Activated CD4-positive, alpha-beta memory T cell treated with anti-CD3 and anti-CD28 coated beads for 36 hours (primary cell): ENCODE measurements at regions not wholly inside any gene's neighbourhood (a gene's known extent, or its start where the extent isn't known, plus 50 kb on each side); places are given as distances from the start of the nearest gene placed in this dataset.
"Not testable (repeated sequence)": the region's sequence is repeated elsewhere in the genome, so short reads cannot be mapped to it uniquely, and the experiment has no call there.

Experiments
- CTCF ChIA-PET: fragments of 350-600 bp; sonication (Branson Sonifier 250); formaldehyde crosslinking; loops from one replicate; lab custom pipeline; 2021; ENCODE audit warnings: antibody characterized with exemption, inconsistent platforms; lab: Charles Lee
- POLR2A ChIA-PET: fragments of 350-600 bp; sonication (Branson Sonifier 250); formaldehyde crosslinking; loops from one replicate; lab custom pipeline; 2021; ENCODE audit warnings: antibody characterized with exemption; lab: Charles Lee
- DNase-seq: peaks from one replicate; pipeline ENCODE4 v3.0.0-alpha.2; 2020
- H3K27ac Mint-ChIP-seq: one replicate; pipeline ENCODE4 v1.8.0; 2021; ENCODE audit warnings: mixed read lengths
- H3K27me3 Mint-ChIP-seq: one replicate; pipeline ENCODE4 v1.8.0; 2021; ENCODE audit warnings: mixed read lengths
- H3K36me3 Mint-ChIP-seq: one replicate; pipeline ENCODE4 v1.8.0; 2021; ENCODE audit warnings: mixed read lengths
- H3K4me1 Mint-ChIP-seq: one replicate; pipeline ENCODE4 v1.8.0; 2021; ENCODE audit warnings: low read depth, mixed read lengths
- H3K4me3 Mint-ChIP-seq: one replicate; pipeline ENCODE4 v1.8.0; 2021; ENCODE audit warnings: mild to moderate bottlenecking, mixed read lengths
- H3K9me3 Mint-ChIP-seq: one replicate; pipeline ENCODE4 v1.8.0; 2021; ENCODE audit warnings: mixed read lengths
- intact Hi-C: fragments of 100-400 bp; cut with micrococcal nuclease; formaldehyde crosslinking; loops from one replicate; pipeline ENCODE4 v1.15.1; 2023

DNA sequence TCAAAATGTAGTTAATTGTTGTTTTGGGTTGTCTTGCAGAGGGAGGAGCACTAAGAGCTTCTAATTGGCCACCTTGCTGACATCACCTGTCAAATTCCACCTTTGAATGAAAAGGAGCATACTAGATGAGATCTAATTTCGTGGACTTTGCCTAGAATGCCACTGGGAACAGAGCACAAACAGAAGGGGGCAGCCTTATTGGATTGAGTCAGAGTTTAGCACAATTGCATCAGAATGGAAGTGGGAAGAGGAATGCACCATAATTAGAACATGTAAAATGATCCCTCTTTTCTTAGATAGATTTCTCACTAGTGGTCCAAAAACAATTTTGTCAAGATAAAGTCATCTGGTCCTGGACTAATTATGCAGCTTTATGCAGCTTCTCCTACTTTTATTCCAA, 1552.2 kb downstream of the PCDH9 start:
- ChIA-PET POLR2A (no interaction called here), CTCF (no interaction called here)
- intact Hi-C loops = no loop called here
- Mint-ChIP-seq H3K27me3 (no peaks in the 10 kb centered on the region), H3K4me1 (no peaks in the 10 kb centered on the region), H3K9me3 (peaks cover 15% of the 10 kb centered on the region), H3K36me3 (no peaks in the 10 kb centered on the region), H3K27ac (no peak overlapping the region), H3K4me3 (no peak overlapping the region)
- no peak for DNase-seq

GRCh38 chr13:65675383-65675782, 1554.8 kb downstream of the PCDH9 start:
- H3K27me3 Mint-ChIP-seq, H3K27ac Mint-ChIP-seq, H3K36me3 Mint-ChIP-seq, DNase-seq, H3K4me1 Mint-ChIP-seq, POLR2A ChIA-PET, CTCF ChIA-PET, H3K4me3 Mint-ChIP-seq, intact Hi-C loops: not testable (repeated sequence)
- peaks cover 39% of the 10 kb centered on the region for H3K9me3 Mint-ChIP-seq

DNA sequence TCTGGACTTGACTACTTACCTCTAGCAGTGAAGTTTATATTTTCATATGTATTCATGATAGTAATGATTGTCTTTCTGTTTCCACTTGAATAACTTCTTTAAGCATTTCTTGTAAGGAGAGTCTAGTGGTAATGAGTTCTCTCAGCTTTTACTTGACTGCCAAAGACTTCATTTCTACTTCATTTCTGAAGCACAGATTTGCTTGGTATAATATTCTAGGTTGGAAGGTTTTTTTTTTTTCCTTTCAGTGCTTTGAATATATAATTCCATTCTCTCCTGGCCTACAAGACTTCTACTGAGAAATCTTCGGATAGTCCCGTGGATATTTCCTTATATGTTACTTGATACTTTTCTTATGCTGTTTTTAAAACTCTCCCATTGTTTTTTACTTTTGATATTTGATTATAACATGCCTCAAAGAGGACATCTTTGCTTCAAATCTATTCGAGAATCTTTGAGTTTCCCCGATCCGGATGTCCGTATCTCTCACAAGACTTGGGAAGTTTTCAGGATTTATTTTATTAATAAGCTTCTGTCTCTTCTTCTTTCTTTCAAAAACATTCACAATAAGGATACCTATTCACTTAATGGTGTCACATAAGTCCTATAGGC, 1560.0 kb downstream of the PCDH9 start:
- ChIA-PET POLR2A (no interaction called here), CTCF (no interaction called here)
- intact Hi-C loops = no loop called here
- DNase-seq = no peak
- H3K9me3 Mint-ChIP-seq = peaks cover 39% of the 10 kb centered on the region
- H3K27ac Mint-ChIP-seq = no peak overlapping the region
- H3K36me3 Mint-ChIP-seq = no peaks in the 10 kb centered on the region
- H3K4me1 Mint-ChIP-seq = no peaks in the 10 kb centered on the region
- H3K4me3 Mint-ChIP-seq = no peak overlapping the region
- H3K27me3 Mint-ChIP-seq = no peaks in the 10 kb centered on the region

DNA sequence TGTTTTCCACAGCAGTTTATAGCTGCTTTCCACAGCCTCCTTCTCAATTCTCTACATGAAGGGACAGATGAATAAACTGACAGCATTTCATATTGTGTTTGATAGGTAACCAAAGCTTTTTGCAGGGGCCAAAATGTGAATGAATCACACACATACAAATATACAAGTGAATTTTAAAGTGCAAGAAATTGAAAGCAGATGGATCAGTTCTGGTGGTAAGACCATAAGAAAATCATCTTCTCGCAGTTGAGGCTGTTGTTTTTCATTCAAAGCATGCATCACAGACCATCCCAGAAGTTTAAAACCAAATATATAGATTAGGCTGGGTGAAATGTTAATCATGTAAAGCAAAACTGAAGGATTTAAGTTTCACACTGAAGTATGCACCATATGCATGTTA, 1569.4 kb downstream of the PCDH9 start:
- no peak for DNase-seq
- Mint-ChIP-seq H3K27me3 (no peaks in the 10 kb centered on the region), H3K27ac (no peak overlapping the region), H3K4me3 (no peak overlapping the region), H3K4me1 (no peaks in the 10 kb centered on the region), H3K36me3 (no peaks in the 10 kb centered on the region), H3K9me3 (peaks cover 9% of the 10 kb centered on the region)
- CTCF ChIA-PET = no interaction called here
- POLR2A ChIA-PET = no interaction called here
- intact Hi-C loops = no loop called here

GRCh38 chr13:65656740-65657329, 1573.3 kb downstream of the PCDH9 start:
- intact Hi-C loops = no loop called here
- H3K36me3 Mint-ChIP-seq = no peaks in the 10 kb centered on the region
- no peaks in the 10 kb centered on the region for H3K27me3 Mint-ChIP-seq
- DNase-seq = no peak
- H3K4me1 Mint-ChIP-seq = no peaks in the 10 kb centered on the region
- no peak overlapping the region for H3K4me3 Mint-ChIP-seq
- ChIA-PET CTCF (no interaction called here), POLR2A (no interaction called here)
- H3K27ac Mint-ChIP-seq = no peak overlapping the region
- no peaks in the 10 kb centered on the region for H3K9me3 Mint-ChIP-seq

GRCh38 chr13:65653613-65654012, 1576.5 kb downstream of the PCDH9 start:
- intact Hi-C loops = no loop called here
- Mint-ChIP-seq H3K27me3 (no peaks in the 10 kb centered on the region), H3K27ac (no peak overlapping the region), H3K36me3 (no peaks in the 10 kb centered on the region), H3K4me3 (no peak overlapping the region), H3K9me3 (no peaks in the 10 kb centered on the region), H3K4me1 (no peaks in the 10 kb centered on the region)
- POLR2A ChIA-PET = no interaction called here
- CTCF ChIA-PET = no interaction called here
- DNase-seq = no peak

DNA sequence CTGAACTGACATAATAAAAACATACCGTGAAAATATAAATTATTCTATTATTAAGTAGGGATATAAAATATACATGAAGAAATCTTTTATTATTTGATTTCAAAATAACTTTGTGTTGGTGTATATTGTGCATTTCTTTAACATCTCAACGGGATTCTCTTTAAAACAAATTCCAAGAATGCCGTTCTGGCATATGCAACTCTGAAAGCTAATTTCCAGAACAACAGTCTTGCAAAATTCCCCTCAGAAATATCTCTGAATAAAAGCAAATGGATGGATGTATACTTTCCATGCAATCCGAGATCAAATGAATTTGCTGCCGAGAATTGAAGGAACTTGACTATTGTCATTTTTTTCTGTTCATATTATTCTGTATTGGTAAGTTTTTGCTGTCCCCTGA, 1579.8 kb downstream of the PCDH9 start:
- no peaks in the 10 kb centered on the region for H3K36me3 Mint-ChIP-seq
- DNase-seq = no peak
- H3K27me3 Mint-ChIP-seq = no peaks in the 10 kb centered on the region
- no peak overlapping the region for H3K27ac Mint-ChIP-seq
- peaks cover 2% of the 10 kb centered on the region for H3K9me3 Mint-ChIP-seq
- no peak overlapping the region for H3K4me3 Mint-ChIP-seq
- ChIA-PET CTCF (no interaction called here), POLR2A (no interaction called here)
- intact Hi-C loops = no loop called here
- H3K4me1 Mint-ChIP-seq = no peaks in the 10 kb centered on the region

DNA sequence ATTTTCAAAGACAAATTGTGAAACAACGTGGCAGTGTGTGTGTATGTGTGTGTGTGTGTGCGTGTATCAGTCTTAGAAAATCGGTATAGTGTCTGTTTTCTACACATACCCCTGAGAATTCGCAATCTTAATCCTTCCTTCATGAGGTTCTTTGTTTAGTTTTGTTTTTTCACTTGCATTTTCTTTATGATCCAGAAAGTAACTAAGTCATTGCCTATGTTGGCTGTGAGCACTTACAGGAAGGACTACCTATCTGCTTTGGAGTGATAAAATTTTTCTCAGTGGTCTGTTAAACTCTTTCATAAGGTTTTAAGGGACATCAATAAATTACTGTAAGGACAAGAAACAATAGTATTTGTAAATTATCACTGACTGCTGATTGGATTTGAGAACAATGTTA, 1587.1 kb downstream of the PCDH9 start:
- DNase-seq = no peak
- no peaks in the 10 kb centered on the region for H3K27me3 Mint-ChIP-seq
- intact Hi-C loops = no loop called here
- H3K9me3 Mint-ChIP-seq = peaks cover 4% of the 10 kb centered on the region
- H3K36me3 Mint-ChIP-seq = no peaks in the 10 kb centered on the region
- no peaks in the 10 kb centered on the region for H3K4me1 Mint-ChIP-seq
- H3K4me3 Mint-ChIP-seq = no peak overlapping the region
- H3K27ac Mint-ChIP-seq = no peak overlapping the region
- POLR2A ChIA-PET = no interaction called here
- CTCF ChIA-PET = no interaction called here

DNA sequence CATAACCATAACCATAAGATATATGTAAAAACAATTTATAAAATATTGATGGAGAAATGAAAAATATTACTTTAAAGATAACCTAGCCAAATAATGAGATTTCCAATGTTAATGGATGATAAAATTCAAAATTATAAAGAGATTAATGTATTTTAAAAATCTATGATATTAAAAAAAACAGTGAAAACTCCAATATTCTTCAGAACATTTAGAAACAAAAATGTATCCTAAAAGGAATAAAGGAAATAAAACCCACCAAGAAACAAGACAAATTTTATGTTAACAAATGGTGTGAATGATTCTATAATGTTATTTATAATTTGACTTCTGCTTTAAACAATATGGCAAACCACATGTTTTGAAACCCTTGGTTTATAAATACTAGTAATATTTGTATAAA, 1587.8 kb downstream of the PCDH9 start:
- no peak for DNase-seq
- intact Hi-C loops = no loop called here
- POLR2A ChIA-PET = no interaction called here
- Mint-ChIP-seq H3K27me3 (no peaks in the 10 kb centered on the region), H3K36me3 (no peaks in the 10 kb centered on the region), H3K4me1 (no peaks in the 10 kb centered on the region), H3K27ac (no peak overlapping the region), H3K9me3 (peaks cover 4% of the 10 kb centered on the region), H3K4me3 (no peak overlapping the region)
- CTCF ChIA-PET = no interaction called here

- Mint-ChIP-seq H3K9me3 (peaks cover 4% of the 10 kb centered on the region), H3K36me3 (no peaks in the 10 kb centered on the region), H3K4me1 (no peaks in the 10 kb centered on the region), H3K27me3 (no peaks in the 10 kb centered on the region), H3K4me3 (no peak overlapping the region), H3K27ac (no peak overlapping the region)
- intact Hi-C loops = no loop called here
- CTCF ChIA-PET = no interaction called here
- no peak for DNase-seq
- POLR2A ChIA-PET = no interaction called here
Measured at GRCh38 chr13:65638572-65639168, 1591.5 kb downstream of the PCDH9 start.

DNA sequence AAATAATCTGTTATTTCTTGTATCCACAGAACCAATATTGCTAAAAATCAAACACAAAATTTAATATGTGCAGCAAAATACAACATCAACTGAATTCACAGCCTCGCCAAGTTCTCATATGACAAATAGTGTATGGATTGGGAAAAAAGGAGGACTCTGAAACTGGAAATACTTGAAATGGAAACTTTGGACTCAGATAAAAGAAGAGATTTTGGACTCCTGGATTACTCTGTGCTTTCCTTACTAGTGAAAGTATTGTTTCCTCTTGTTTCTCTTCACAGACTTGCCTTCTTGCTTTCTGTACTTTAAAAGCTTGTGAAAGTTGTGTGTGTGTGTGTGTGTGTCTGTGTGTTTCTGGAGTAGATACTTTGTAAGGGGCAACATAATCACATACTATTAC, 1596.3 kb downstream of the PCDH9 start:
- Mint-ChIP-seq H3K27me3 (no peaks in the 10 kb centered on the region), H3K4me1 (no peaks in the 10 kb centered on the region), H3K27ac (no peak overlapping the region), H3K9me3 (no peaks in the 10 kb centered on the region), H3K4me3 (no peak overlapping the region), H3K36me3 (no peaks in the 10 kb centered on the region)
- ChIA-PET POLR2A (no interaction called here), CTCF (no interaction called here)
- DNase-seq = no peak
- intact Hi-C loops = no loop called here

- Mint-ChIP-seq H3K4me1 (no peaks in the 10 kb centered on the region), H3K27me3 (no peaks in the 10 kb centered on the region), H3K36me3 (no peaks in the 10 kb centered on the region), H3K9me3 (peaks cover 9% of the 10 kb centered on the region), H3K27ac (no peak overlapping the region), H3K4me3 (no peak overlapping the region)
- DNase-seq = no peak
- intact Hi-C loops = no loop called here
- POLR2A ChIA-PET = no interaction called here
- CTCF ChIA-PET = no interaction called here
Measured at GRCh38 chr13:65631078-65631477, 1599.1 kb downstream of the PCDH9 start.

DNA sequence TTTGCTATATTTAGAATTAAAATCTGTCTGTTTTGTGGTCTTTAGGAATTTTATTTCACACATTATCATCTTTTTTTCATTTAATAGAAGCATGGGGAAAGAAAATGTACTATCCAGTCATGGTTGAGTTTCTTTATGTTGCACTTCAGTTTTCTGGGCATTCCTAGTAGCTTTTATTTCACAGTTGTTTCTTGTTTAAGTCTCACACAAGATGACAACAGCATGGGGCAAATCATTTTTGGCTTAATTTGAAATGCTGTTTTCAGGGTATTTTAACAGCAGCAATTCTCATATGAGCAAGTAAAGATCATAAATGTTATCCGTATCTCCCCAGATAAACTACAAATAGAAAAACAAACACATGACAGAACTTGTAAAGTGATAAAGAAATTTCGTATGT, 1600.2 kb downstream of the PCDH9 start:
- DNase-seq = no peak
- H3K4me3 Mint-ChIP-seq = no peak overlapping the region
- no peak overlapping the region for H3K27ac Mint-ChIP-seq
- peaks cover 13% of the 10 kb centered on the region for H3K9me3 Mint-ChIP-seq
- H3K4me1 Mint-ChIP-seq = no peaks in the 10 kb centered on the region
- intact Hi-C loops = no loop called here
- CTCF ChIA-PET = no interaction called here
- no peaks in the 10 kb centered on the region for H3K27me3 Mint-ChIP-seq
- H3K36me3 Mint-ChIP-seq = no peaks in the 10 kb centered on the region
- POLR2A ChIA-PET = no interaction called here
